ENCODE measurements at regions not wholly inside any gene's neighbourhood (a gene's known extent, or its start where the extent isn't known, plus 50 kb on each side); places are given as distances from the start of the nearest gene placed in this dataset.

DNA sequence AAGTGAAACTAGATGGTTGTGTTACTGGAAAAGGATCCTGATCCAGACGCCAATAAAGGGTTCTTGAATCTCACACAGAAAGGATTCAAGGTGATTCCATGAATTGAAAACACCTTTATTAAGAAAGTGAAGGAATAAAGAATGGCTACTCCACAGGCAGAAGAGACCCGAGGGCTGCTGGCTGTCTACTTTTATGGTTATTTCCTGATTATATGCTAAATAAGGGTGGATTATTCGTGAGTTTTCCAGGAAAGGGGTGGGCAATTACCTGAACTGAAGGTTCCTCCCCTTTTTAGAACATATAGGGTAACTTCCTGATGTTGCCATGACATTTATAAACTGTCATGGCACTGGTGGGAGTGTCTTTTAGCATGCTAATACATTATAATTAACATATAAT, 50.9 kb upstream of the WARS2 start:
- Histone ChIP-seq H3K4me3 (no peak overlapping the region), H3K27ac (no peak overlapping the region), H3K36me3 (ENCODE audit: insufficient read depth in 1 of 2, low read depth in 1 of 2) (no peaks in the 10 kb centered on the region), H3K4me1 (no peaks in the 10 kb centered on the region), H3K27me3 (ENCODE audit: insufficient read depth in 3 of 3, low read length in 2 of 3) (no peaks in the 10 kb centered on the region), H3K9me3 (no peaks in the 10 kb centered on the region)
- DNase-seq, result no peak
- intact Hi-C loops (cut with DNase I), result no loop called here
- TF ChIP-seq, protein P1, sequence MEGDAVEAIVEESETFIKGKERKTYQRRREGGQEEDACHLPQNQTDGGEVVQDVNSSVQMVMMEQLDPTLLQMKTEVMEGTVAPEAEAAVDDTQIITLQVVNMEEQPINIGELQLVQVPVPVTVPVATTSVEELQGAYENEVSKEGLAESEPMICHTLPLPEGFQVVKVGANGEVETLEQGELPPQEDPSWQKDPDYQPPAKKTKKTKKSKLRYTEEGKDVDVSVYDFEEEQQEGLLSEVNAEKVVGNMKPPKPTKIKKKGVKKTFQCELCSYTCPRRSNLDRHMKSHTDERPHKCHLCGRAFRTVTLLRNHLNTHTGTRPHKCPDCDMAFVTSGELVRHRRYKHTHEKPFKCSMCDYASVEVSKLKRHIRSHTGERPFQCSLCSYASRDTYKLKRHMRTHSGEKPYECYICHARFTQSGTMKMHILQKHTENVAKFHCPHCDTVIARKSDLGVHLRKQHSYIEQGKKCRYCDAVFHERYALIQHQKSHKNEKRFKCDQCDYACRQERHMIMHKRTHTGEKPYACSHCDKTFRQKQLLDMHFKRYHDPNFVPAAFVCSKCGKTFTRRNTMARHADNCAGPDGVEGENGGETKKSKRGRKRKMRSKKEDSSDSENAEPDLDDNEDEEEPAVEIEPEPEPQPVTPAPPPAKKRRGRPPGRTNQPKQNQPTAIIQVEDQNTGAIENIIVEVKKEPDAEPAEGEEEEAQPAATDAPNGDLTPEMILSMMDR (IDR thresholded peaks at IDR 0.05), result no peak
- no peak for ATAC-seq
- WGBS, 3 donors, result 81 to 89% (median 85%) methylated on average over 3 of the region's 3 CpGs

GRCh38 chr1:119204197-119204960, 63.9 kb upstream of the WARS2 start:
- intact Hi-C loops (cut with DNase I), result no loop called here
- H3K27me3 ChIP-seq (ENCODE audit: insufficient read depth in 3 of 3, low read length in 2 of 3), result peaks cover 0 to 1% (median 0%) of the 10 kb centered on the region in 3 donors
- DNase-seq (no peak), ATAC-seq (no peak)
- no peak overlapping the region for H3K27ac ChIP-seq
- peaks cover 8% of the 10 kb centered on the region for H3K9me3 ChIP-seq
- no peak overlapping the region for H3K4me3 ChIP-seq
- no peaks in the 10 kb centered on the region for H3K4me1 ChIP-seq
- H3K36me3 ChIP-seq (ENCODE audit: insufficient read depth in 1 of 2, low read depth in 1 of 2), result no peaks in the 10 kb centered on the region
- 79 to 90% (median 85%) methylated on average over 2 of the region's 2 CpGs for WGBS, 3 donors
- TF ChIP-seq, protein P1 (IDR thresholded peaks at IDR 0.05), result no peak

DNA sequence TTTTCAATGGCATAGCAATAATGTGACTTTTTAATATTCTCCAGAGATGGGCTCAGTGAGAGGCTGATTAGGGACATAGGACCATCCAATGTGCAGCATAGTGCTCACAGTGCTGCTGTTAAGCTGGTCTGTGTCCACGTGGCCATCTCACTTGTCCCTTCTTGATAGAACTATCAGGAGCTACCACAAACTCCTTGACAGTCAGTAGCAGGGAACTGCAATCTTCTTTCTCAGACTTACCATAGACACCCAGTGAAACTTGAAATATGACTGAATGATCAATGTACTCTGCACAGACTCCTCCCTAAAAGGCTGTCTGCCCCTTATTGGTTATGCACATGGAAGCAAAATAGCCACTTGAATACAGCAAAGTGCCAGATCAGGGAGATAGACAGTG, 64.5 kb upstream of the WARS2 start:
- WGBS, 3 donors, result 73 to 89% (median 88%) methylated on average over 1 of the region's 1 CpG
- TF ChIP-seq, protein P1 (IDR thresholded peaks at IDR 0.05), result no peak
- H3K9me3 ChIP-seq, result peaks cover 4% of the 10 kb centered on the region

DNA sequence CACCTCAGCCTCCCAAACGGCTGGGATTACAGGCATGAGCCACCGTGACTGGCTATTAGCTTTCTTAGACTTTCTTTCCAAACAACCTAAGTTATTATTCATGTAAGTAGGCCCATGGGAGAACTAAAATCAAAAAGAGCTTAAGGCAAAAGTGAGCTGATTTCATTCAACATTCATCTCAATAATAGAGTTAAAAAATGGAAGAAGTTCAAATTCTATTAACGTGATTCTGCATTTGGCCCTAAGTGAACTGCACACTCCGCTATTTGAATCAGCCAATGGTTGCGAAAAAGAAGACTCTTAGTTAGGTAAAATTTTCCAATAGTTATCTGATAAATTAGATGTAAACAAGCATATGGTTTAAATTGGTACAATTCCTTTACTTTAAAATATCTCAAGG, 68.6 kb upstream of the WARS2 start:
- DNase-seq (no peak), ATAC-seq (no peak)
- Histone ChIP-seq H3K9me3 (no peaks in the 10 kb centered on the region), H3K36me3 (ENCODE audit: insufficient read depth in 1 of 2, low read depth in 1 of 2) (no peaks in the 10 kb centered on the region), H3K27me3 (ENCODE audit: insufficient read depth in 3 of 3, low read length in 2 of 3) (peaks cover 0 to 1% (median 0%) of the 10 kb centered on the region in 3 donors), H3K4me3 (no peak overlapping the region), H3K27ac (no peak overlapping the region), H3K4me1 (no peaks in the 10 kb centered on the region)
- TF ChIP-seq, protein P1 (IDR thresholded peaks at IDR 0.05), result no peak
- intact Hi-C loops (cut with DNase I), result no loop called here
- WGBS, 3 donors, result 80 to 83% (median 82%) methylated on average over 5 of the region's 5 CpGs

More for the DNA sequence above, 64.5 kb upstream of the WARS2 start:
- Histone ChIP-seq H3K36me3 (ENCODE audit: insufficient read depth in 1 of 2, low read depth in 1 of 2) (no peaks in the 10 kb centered on the region), H3K4me1 (no peaks in the 10 kb centered on the region), H3K27ac (no peak overlapping the region), H3K4me3 (no peak overlapping the region), H3K27me3 (ENCODE audit: insufficient read depth in 3 of 3, low read length in 2 of 3) (peaks cover 0 to 1% (median 0%) of the 10 kb centered on the region in 3 donors)
- intact Hi-C loops (cut with DNase I), result no loop called here
- DNase-seq (no peak), ATAC-seq (no peak)
